Neural progenitor cell (in vitro differentiated cells): ENCODE measurements at regions not wholly inside any gene's neighbourhood (a gene's known extent, or its start where the extent isn't known, plus 50 kb on each side); places are given as distances from the start of the nearest gene placed in this dataset.

ENCODE experiments used
- DNase-seq: peaks from one replicate; pipeline ENCODE4 v3.0.0-alpha.2; 2016; ENCODE audit warnings: low spot score
- H2AFZ ChIP-seq: fragments of 200-600 bp; sonication (generic); replicated peaks from 2 replicates; pipeline ENCODE4 v1.6.1; 2016; ENCODE audit warnings: antibody characterized with exemption
- H3F3A ChIP-seq: fragments of 200-600 bp; sonication (generic); 2 replicates; pipeline ENCODE4 v1.6.1; 2016; ENCODE audit warnings: antibody characterized with exemption, low read depth
- H3K27ac ChIP-seq: fragments of 200-600 bp; sonication (generic); 2 replicates; pipeline ENCODE4 v1.5.1; 2016; ENCODE audit warnings: mild to moderate bottlenecking
- H3K27me3 ChIP-seq: fragments of 200-600 bp; sonication (generic); 2 replicates; pipeline ENCODE4 v1.6.1; 2016; ENCODE audit warnings: mild to moderate bottlenecking, moderate library complexity
- H3K36me3 ChIP-seq: fragments of 200-600 bp; sonication (generic); 2 replicates; pipeline ENCODE4 v1.5.1; 2016
- H3K4me1 ChIP-seq: fragments of 200-600 bp; sonication (generic); 2 replicates; pipeline ENCODE4 v1.6.1; 2016; ENCODE audit warnings: mixed run types
- H3K4me2 ChIP-seq: fragments of 200-600 bp; sonication (generic); 2 replicates; pipeline ENCODE4 v1.6.1; 2016
- H3K4me3 ChIP-seq: fragments of 200-600 bp; sonication (generic); 2 replicates; pipeline ENCODE4 v1.5.1; 2016
- H3K79me2 ChIP-seq: fragments of 200-600 bp; sonication (generic); 2 replicates; pipeline ENCODE4 v1.6.1; 2016; ENCODE audit warnings: low read depth
- H3K9ac ChIP-seq: fragments of 200-600 bp; sonication (generic); 2 replicates; pipeline ENCODE4 v1.6.1; 2016
- H3K9me3 ChIP-seq: fragments of 200-600 bp; sonication (generic); 2 replicates; pipeline ENCODE4 v1.5.1; 2016; ENCODE audit warnings: low read depth
- H4K20me1 ChIP-seq: fragments of 200-600 bp; sonication (generic); 2 replicates; pipeline ENCODE4 v1.6.1; 2016; ENCODE audit warnings: low read depth
- H3K27ac Mint-ChIP-seq: 3 replicates; pipeline ENCODE4 v1.8.0; 2021; ENCODE audit warnings: mixed read lengths
- H3K27me3 Mint-ChIP-seq: 2 replicates; pipeline ENCODE4 v1.8.0; 2022; ENCODE audit warnings: low read depth, mild to moderate bottlenecking, inconsistent platforms, moderate library complexity, mixed read lengths; ENCODE audit not compliant: insufficient read depth
- H3K36me3 Mint-ChIP-seq: 3 replicates; pipeline ENCODE4 v1.8.0; 2021; ENCODE audit warnings: mixed read lengths
- H3K4me1 Mint-ChIP-seq: 3 replicates; pipeline ENCODE4 v1.8.0; 2021; ENCODE audit warnings: mixed read lengths
- H3K4me3 Mint-ChIP-seq: 3 replicates; pipeline ENCODE4 v1.8.0; 2021; ENCODE audit warnings: mild to moderate bottlenecking, moderate library complexity, mixed read lengths
- H3K9me3 Mint-ChIP-seq: 3 replicates; pipeline ENCODE4 v1.8.0; 2020; ENCODE audit warnings: mixed read lengths
- CTCF ChIP-seq: fragments of 200-600 bp; sonication (generic); IDR thresholded peaks from 2 replicates; pipeline ENCODE4 v1.5.1; 2017; ENCODE audit warnings: antibody characterized with exemption, mild to moderate bottlenecking
- EZH2 ChIP-seq: fragments of 200-600 bp; sonication (generic); IDR thresholded peaks from 2 replicates; pipeline ENCODE4 v1.6.1; 2017; ENCODE audit warnings: antibody characterized with exemption, mild to moderate bottlenecking, moderate library complexity
- EZH2phosphoT487 ChIP-seq: fragments of 200-600 bp; sonication (generic); IDR thresholded peaks from 2 replicates; pipeline ENCODE4 v1.6.1; 2017; ENCODE audit warnings: antibody characterized with exemption

DNA sequence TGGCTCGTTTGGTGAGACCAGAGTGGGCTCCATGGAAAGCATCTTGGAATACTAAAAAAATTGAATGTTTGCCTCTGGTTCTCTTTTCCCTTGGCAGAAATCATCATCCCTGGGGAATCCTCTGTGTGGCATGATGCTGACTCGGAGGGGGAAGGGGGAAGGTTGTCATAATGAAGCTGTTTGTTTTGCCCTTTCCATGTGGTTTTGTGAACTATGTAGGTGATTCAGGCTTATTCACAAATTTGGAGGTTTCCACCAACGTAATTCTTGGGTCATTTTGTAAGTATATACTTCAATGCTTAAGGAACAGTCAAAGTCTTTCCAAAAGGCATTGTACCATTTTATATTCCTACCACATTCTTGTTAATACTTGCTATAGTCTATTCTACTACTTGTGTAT lies 754.0 kb upstream of the FAT3 start:
- Histone ChIP-seq H3F3A (no peaks in the 10 kb centered on the region), H2AFZ (no peak overlapping the region), H3K4me2 (no peak overlapping the region), H3K36me3 (no peaks in the 10 kb centered on the region), H3K79me2 (no peaks in the 10 kb centered on the region), H3K27me3 (no peaks in the 10 kb centered on the region), H3K9ac (no peak overlapping the region), H3K27ac (no peak overlapping the region), H3K9me3 (no peaks in the 10 kb centered on the region), H4K20me1 (no peaks in the 10 kb centered on the region), H3K4me3 (no peak overlapping the region), H3K4me1 (no peaks in the 10 kb centered on the region)
- H3K9me3 Mint-ChIP-seq: no peaks in the 10 kb centered on the region
- no peaks in the 10 kb centered on the region for H3K27me3 Mint-ChIP-seq
- no peaks in the 10 kb centered on the region for H3K4me1 Mint-ChIP-seq
- DNase-seq: no peak
- no peaks in the 10 kb centered on the region for H3K36me3 Mint-ChIP-seq
- H3K4me3 Mint-ChIP-seq: no peak overlapping the region
- H3K27ac Mint-ChIP-seq: no peak overlapping the region
- no peak for TF ChIP-seq CTCF
- TF ChIP-seq EZH2: no peak
- no peak for TF ChIP-seq EZH2phosphoT487

- TF ChIP-seq CTCF: no peak
- no peak for TF ChIP-seq EZH2
- no peak for TF ChIP-seq EZH2phosphoT487
- Histone ChIP-seq H3K4me3 (no peak overlapping the region), H3K4me1 (no peaks in the 10 kb centered on the region), H3K79me2 (no peaks in the 10 kb centered on the region), H2AFZ (no peak overlapping the region), H3K9me3 (no peaks in the 10 kb centered on the region), H3K9ac (no peak overlapping the region), H3K27ac (no peak overlapping the region), H3K36me3 (no peaks in the 10 kb centered on the region), H4K20me1 (no peaks in the 10 kb centered on the region), H3K27me3 (no peaks in the 10 kb centered on the region), H3K4me2 (no peak overlapping the region), H3F3A (no peaks in the 10 kb centered on the region)
- H3K27me3 Mint-ChIP-seq: no peaks in the 10 kb centered on the region
- no peak for DNase-seq
- no peaks in the 10 kb centered on the region for H3K36me3 Mint-ChIP-seq
- no peak overlapping the region for H3K27ac Mint-ChIP-seq
- H3K9me3 Mint-ChIP-seq: no peaks in the 10 kb centered on the region
- H3K4me1 Mint-ChIP-seq: no peaks in the 10 kb centered on the region
- no peak overlapping the region for H3K4me3 Mint-ChIP-seq
Observed at GRCh38 chr11:91459840-91460239, 764.8 kb upstream of the FAT3 start.

GRCh38 chr11:91446267-91446666 lies 778.4 kb upstream of the FAT3 start:
- no peaks in the 10 kb centered on the region for H3K9me3 ChIP-seq
- Mint-ChIP-seq H3K27me3 (no peaks in the 10 kb centered on the region), H3K4me1 (no peaks in the 10 kb centered on the region), H3K4me3 (no peak overlapping the region), H3K9me3 (no peaks in the 10 kb centered on the region), H3K27ac (no peak overlapping the region), H3K36me3 (no peaks in the 10 kb centered on the region)
- no peaks in the 10 kb centered on the region for H3K4me1 ChIP-seq
- H3K4me2 ChIP-seq: no peak overlapping the region
- H3K36me3 ChIP-seq: no peaks in the 10 kb centered on the region
- DNase-seq: no peak
- no peak overlapping the region for H3K9ac ChIP-seq
- no peaks in the 10 kb centered on the region for H3F3A ChIP-seq
- no peak overlapping the region for H3K4me3 ChIP-seq
- H3K79me2 ChIP-seq: no peaks in the 10 kb centered on the region
- H4K20me1 ChIP-seq: no peaks in the 10 kb centered on the region
- no peak overlapping the region for H3K27ac ChIP-seq
- no peaks in the 10 kb centered on the region for H3K27me3 ChIP-seq
- no peak for TF ChIP-seq EZH2
- TF ChIP-seq EZH2phosphoT487: no peak
- TF ChIP-seq CTCF: no peak
- H2AFZ ChIP-seq: no peak overlapping the region
